ENCODE measurements at regions not wholly inside any gene's neighbourhood (a gene's known extent, or its start where the extent isn't known, plus 50 kb on each side); places are given as distances from the start of the nearest gene placed in this dataset.

GRCh38 chr10:18753312-18753895 is 94.2 kb downstream of the ARL5B start:
- POLR2A ChIA-PET, result no interaction called here
- CTCF ChIA-PET, result interaction anchor here (0.5 kb wide), 1 partner anchor 143 kb away, joined by 4 read pairs; no protein-coding TSS in a partner anchor
- Histone ChIP-seq H3K4me3 (ENCODE audit: low read depth, low read length) (no peak overlapping the region), H3K36me3 (ENCODE audit: control insufficient read depth, insufficient read depth, low read length) (no peaks in the 10 kb centered on the region), H3K27me3 (ENCODE audit: control insufficient read depth, insufficient read depth, low read length) (no peaks in the 10 kb centered on the region)
- no peak for TF ChIP-seq CTCF (IDR thresholded peaks at IDR 0.05; ENCODE audit: insufficient read depth, low read depth, low read length)
- DNase-seq (ENCODE audit: low read depth), result no peak

DNA sequence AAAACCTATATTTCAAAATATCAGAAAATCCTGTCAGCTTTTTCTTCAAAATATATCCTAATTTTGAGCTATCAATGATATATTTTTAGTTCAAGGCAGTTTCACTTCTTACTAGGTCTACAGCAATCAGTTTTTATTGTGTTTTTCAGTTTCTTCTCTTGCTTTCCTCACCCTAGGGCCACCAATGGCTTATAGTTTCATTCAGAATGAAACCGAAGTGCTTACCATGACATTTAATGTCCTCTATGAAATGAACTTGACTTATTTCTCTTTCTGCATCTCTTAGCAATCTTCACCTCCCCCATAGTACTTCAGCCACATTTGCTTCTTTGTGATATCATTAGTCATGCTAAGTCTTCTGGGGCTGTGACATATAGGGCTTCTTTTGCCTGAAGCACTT is 100.3 kb downstream of the ARL5B start:
- Histone ChIP-seq H3K27me3 (ENCODE audit: control insufficient read depth, insufficient read depth, low read length) (no peaks in the 10 kb centered on the region), H3K36me3 (ENCODE audit: control insufficient read depth, insufficient read depth, low read length) (no peaks in the 10 kb centered on the region), H3K4me3 (ENCODE audit: low read depth, low read length) (no peak overlapping the region)
- ChIA-PET POLR2A (no interaction called here), CTCF (no interaction called here)
- DNase-seq (ENCODE audit: low read depth), result no peak
- no peak for TF ChIP-seq CTCF (IDR thresholded peaks at IDR 0.05; ENCODE audit: insufficient read depth, low read depth, low read length)

- TF ChIP-seq CTCF (IDR thresholded peaks at IDR 0.05; ENCODE audit: insufficient read depth, low read depth, low read length), result no peak
- ChIA-PET POLR2A (no interaction called here), CTCF (no interaction called here)
- H3K27me3 ChIP-seq (ENCODE audit: control insufficient read depth, insufficient read depth, low read length), result no peaks in the 10 kb centered on the region
- DNase-seq (ENCODE audit: low read depth), result no peak
- no peaks in the 10 kb centered on the region for H3K36me3 ChIP-seq (ENCODE audit: control insufficient read depth, insufficient read depth, low read length)
- no peak overlapping the region for H3K4me3 ChIP-seq (ENCODE audit: low read depth, low read length)
Observed at GRCh38 chr10:18760836-18761235, 101.6 kb downstream of the ARL5B start.

GRCh38 chr10:18767981-18768380 is 108.8 kb downstream of the ARL5B start:
- Histone ChIP-seq H3K27me3 (ENCODE audit: control insufficient read depth, insufficient read depth, low read length) (no peaks in the 10 kb centered on the region), H3K36me3 (ENCODE audit: control insufficient read depth, insufficient read depth, low read length) (no peaks in the 10 kb centered on the region), H3K4me3 (ENCODE audit: low read depth, low read length) (no peak overlapping the region)
- POLR2A ChIA-PET, result no interaction called here
- no peak for TF ChIP-seq CTCF (IDR thresholded peaks at IDR 0.05; ENCODE audit: insufficient read depth, low read depth, low read length)
- CTCF ChIA-PET, result no interaction called here
- no peak for DNase-seq (ENCODE audit: low read depth)

- POLR2A ChIA-PET, result no interaction called here
- CTCF ChIA-PET, result no interaction called here
- Histone ChIP-seq H3K36me3 (ENCODE audit: control insufficient read depth, insufficient read depth, low read length) (no peaks in the 10 kb centered on the region; the same call in 1 of the 2 replicates), H3K4me3 (ENCODE audit: low read depth, low read length) (no peak overlapping the region), H3K27me3 (ENCODE audit: control insufficient read depth, insufficient read depth, low read length) (no peaks in the 10 kb centered on the region)
- no peak for DNase-seq (ENCODE audit: low read depth)
- TF ChIP-seq CTCF (IDR thresholded peaks at IDR 0.05; ENCODE audit: insufficient read depth, low read depth, low read length), result no peak
Observed at GRCh38 chr10:18773180-18773579, 113.9 kb downstream of the ARL5B start.

Data from BJ (cell line).